Colonic mucosa (tissue), 4 donors: ENCODE measurements at regions not wholly inside any gene's neighbourhood (a gene's known extent, or its start where the extent isn't known, plus 50 kb on each side); places are given as distances from the start of the nearest gene placed in this dataset.

ENCODE experiments used
- DNase-seq: peaks from one replicate; pipeline ENCODE4 v3.0.0-alpha.2; 2020
- H3K27ac ChIP-seq: fragments of 200-600 bp; one replicate; pipeline ENCODE4 v1.8.0; 2021
- H3K27me3 ChIP-seq: fragments of 200-600 bp; one replicate; pipeline ENCODE4 v1.8.0; 2021
- H3K36me3 ChIP-seq: fragments of 200-600 bp; one replicate; pipeline ENCODE4 v1.8.0; 2021
- H3K4me1 ChIP-seq: fragments of 200-600 bp; one replicate; pipeline ENCODE4 v1.8.0; 2021; ENCODE audit warnings: mild to moderate bottlenecking
- H3K4me3 ChIP-seq: fragments of 200-600 bp; one replicate; pipeline ENCODE4 v1.8.0; 2021
- H3K9ac ChIP-seq, 2 donors: one replicate each; pipeline ENCODE4 v1.7.0; 2013; ENCODE audit warnings: control low read depth in 2 of 2, low read depth in 2 of 2, low read length in 2 of 2
- H3K9me3 ChIP-seq: fragments of 200-600 bp; one replicate; pipeline ENCODE4 v1.8.0; 2021
- intact Hi-C: fragments of 100-400 bp; cut with DNase I; formaldehyde crosslinking; loops from one replicate; pipeline ENCODE4 v1.14.1; 2022
- TF ChIP-seq, protein P1 (sequence below): fragments of 200-600 bp; IDR thresholded peaks from one replicate; pipeline ENCODE4 v1.8.0; 2022; ENCODE audit warnings: antibody characterized with exemption, mild to moderate bottlenecking
- donor health status: healthy.
- donor health status: DM: no; HTN: no; CAD: no.
- donor health status: DM: no; HTN: no; CAD: no.

DNA sequence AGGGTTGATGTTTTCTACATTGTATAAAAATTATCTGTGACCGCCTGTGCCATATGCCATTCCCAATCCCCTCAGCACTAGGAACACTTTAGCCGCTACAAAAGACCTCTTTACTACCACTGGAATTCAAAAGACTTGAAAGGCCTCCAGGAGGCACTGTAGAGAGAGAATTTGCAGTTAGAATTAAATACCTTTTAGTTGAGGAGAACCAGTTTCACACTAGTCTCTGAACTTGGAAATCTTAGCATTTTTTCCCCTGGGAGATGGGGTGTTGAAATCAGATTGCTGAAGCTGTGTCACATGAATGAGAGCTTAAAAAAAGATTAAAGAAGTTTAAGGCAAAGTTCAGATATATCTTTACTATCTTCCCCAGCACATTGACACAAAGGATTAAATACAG, 291.0 kb downstream of the ADGRL2 start:
- no peaks in the 10 kb centered on the region for H3K9me3 ChIP-seq
- no peaks in the 10 kb centered on the region for H3K36me3 ChIP-seq
- no peak overlapping the region for H3K9ac ChIP-seq
- H3K4me3 ChIP-seq: no peak overlapping the region
- intact Hi-C loops: no loop called here
- TF ChIP-seq, protein P1, sequence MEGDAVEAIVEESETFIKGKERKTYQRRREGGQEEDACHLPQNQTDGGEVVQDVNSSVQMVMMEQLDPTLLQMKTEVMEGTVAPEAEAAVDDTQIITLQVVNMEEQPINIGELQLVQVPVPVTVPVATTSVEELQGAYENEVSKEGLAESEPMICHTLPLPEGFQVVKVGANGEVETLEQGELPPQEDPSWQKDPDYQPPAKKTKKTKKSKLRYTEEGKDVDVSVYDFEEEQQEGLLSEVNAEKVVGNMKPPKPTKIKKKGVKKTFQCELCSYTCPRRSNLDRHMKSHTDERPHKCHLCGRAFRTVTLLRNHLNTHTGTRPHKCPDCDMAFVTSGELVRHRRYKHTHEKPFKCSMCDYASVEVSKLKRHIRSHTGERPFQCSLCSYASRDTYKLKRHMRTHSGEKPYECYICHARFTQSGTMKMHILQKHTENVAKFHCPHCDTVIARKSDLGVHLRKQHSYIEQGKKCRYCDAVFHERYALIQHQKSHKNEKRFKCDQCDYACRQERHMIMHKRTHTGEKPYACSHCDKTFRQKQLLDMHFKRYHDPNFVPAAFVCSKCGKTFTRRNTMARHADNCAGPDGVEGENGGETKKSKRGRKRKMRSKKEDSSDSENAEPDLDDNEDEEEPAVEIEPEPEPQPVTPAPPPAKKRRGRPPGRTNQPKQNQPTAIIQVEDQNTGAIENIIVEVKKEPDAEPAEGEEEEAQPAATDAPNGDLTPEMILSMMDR: no peak
- DNase-seq: no peak
- H3K27me3 ChIP-seq: no peaks in the 10 kb centered on the region
- H3K27ac ChIP-seq: no peak overlapping the region
- no peaks in the 10 kb centered on the region for H3K4me1 ChIP-seq

DNA sequence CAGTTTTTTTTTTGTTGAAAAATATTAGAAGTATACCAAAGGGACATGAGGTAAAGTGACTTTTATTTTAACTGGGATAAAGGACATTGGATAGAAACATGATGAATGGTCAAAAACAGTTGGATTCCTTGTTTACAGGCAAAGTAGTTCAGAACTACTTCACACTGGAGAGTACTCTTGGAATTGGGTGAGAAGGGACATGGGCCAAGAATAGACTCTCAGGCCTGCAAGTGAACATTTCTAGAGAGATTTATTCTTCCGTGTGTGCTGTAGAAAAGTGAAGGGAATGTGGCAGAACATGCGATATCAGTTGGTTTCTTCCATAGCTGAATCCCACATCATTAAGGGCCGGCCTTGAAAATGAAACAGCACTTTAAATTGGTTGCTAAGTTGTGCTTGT, 290.5 kb downstream of the ADGRL2 start:
- TF ChIP-seq, protein P1: no peak

DNA sequence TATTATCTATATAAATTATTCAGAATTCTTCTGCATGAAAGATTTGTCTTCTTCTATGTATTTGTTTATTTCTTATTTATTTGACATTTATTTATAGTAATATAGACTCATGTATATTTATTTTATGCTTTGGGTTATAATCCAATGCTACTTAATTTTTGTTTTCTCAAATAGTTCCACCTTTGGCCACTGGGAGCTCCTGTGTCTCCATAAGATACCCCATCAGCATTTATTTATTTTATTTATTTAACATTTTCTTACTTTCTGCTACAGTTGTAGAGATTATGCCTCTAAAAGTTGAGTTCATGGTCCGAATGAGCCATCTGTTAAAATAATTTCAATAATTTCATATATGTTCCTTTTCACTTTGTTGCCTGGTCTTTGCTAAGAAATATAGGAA, 289.4 kb downstream of the ADGRL2 start:
- DNase-seq: no peak
- H3K4me1 ChIP-seq: no peaks in the 10 kb centered on the region
- no peaks in the 10 kb centered on the region for H3K9me3 ChIP-seq
- no peak overlapping the region for H3K9ac ChIP-seq
- no peak overlapping the region for H3K27ac ChIP-seq
- intact Hi-C loops: no loop called here
- H3K27me3 ChIP-seq: no peaks in the 10 kb centered on the region
- no peaks in the 10 kb centered on the region for H3K36me3 ChIP-seq
- H3K4me3 ChIP-seq: no peak overlapping the region
- TF ChIP-seq, protein P1: no peak

More for the DNA sequence above, 290.5 kb downstream of the ADGRL2 start:
- no peak overlapping the region for H3K27ac ChIP-seq
- H3K4me3 ChIP-seq: no peak overlapping the region
- H3K9ac ChIP-seq: no peak overlapping the region
- intact Hi-C loops: no loop called here
- no peaks in the 10 kb centered on the region for H3K4me1 ChIP-seq
- H3K9me3 ChIP-seq: no peaks in the 10 kb centered on the region
- no peak for DNase-seq
- no peaks in the 10 kb centered on the region for H3K36me3 ChIP-seq
- H3K27me3 ChIP-seq: no peaks in the 10 kb centered on the region

- intact Hi-C loops: no loop called here
- H3K9ac ChIP-seq: no peak overlapping the region
- H3K4me3 ChIP-seq: no peak overlapping the region
- H3K36me3 ChIP-seq: no peaks in the 10 kb centered on the region
- DNase-seq: no peak
- H3K4me1 ChIP-seq: no peaks in the 10 kb centered on the region
- no peaks in the 10 kb centered on the region for H3K9me3 ChIP-seq
- TF ChIP-seq, protein P1: no peak
- H3K27me3 ChIP-seq: no peaks in the 10 kb centered on the region
- no peak overlapping the region for H3K27ac ChIP-seq
Observed at GRCh38 chr1:82086739-82087138, 286.0 kb downstream of the ADGRL2 start.

DNA sequence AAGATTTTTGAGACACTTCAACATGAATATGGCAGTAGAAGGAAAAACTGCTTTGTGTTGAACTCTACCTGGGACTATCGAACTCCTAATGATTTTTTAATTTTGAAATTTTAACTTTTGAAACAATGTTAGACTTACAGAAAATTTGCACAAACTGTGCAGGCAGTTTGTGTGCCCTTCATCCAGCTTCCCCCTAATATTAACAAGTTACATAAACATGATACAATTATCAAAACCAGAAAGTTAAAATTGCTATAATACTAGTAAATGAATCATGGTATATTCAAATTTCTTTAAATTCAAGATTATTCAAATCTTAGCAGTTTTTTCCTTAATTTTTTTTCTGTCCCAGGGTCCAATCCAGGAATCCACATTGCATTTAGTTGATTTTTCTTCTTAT, 278.9 kb downstream of the ADGRL2 start:
- TF ChIP-seq, protein P1: no peak
- no peak for DNase-seq
- Histone ChIP-seq H3K4me3 (no peak overlapping the region), H3K36me3 (no peaks in the 10 kb centered on the region), H3K4me1 (no peaks in the 10 kb centered on the region), H3K9me3 (no peaks in the 10 kb centered on the region), H3K27ac (no peak overlapping the region), H3K27me3 (no peaks in the 10 kb centered on the region), H3K9ac (no peak overlapping the region)
- intact Hi-C loops: no loop called here

- Histone ChIP-seq H3K9me3 (no peaks in the 10 kb centered on the region), H3K9ac (no peak overlapping the region), H3K4me3 (no peak overlapping the region), H3K27ac (no peak overlapping the region), H3K4me1 (no peaks in the 10 kb centered on the region), H3K27me3 (no peaks in the 10 kb centered on the region), H3K36me3 (no peaks in the 10 kb centered on the region)
- intact Hi-C loops: no loop called here
- TF ChIP-seq, protein P1: no peak
- DNase-seq: no peak
Observed at GRCh38 chr1:82073659-82074058, 272.9 kb downstream of the ADGRL2 start.
